ENCODE measurements at regions not wholly inside any gene's neighbourhood (a gene's known extent, or its start where the extent isn't known, plus 50 kb on each side); places are given as distances from the start of the nearest gene placed in this dataset.

DNA sequence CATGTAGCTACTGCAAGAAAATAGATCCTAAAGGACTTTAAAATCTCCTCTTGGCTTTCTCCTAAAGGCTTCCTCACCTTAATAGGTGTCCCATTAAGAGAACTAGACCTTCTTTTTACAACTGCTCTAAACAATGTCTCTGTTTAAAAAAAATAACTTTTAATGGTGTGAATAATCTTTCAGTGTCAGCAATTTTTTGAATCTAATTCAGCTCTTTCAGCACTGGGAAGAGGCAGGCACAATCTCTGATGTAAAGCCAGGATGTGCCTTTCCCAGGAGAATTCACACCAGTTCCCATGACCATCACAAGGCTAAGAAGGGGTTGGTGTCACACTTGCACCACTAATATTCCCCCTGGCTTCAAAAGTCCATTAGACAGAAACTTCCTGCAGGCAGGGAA, 254.6 kb downstream of the XPNPEP1 start:
- TF ChIP-seq ARNT (IDR thresholded peaks at IDR 0.05) (no peak), ELF4 (IDR thresholded peaks at IDR 0.05) (no peak)

Data from HEK293T (cell line).